ENCODE measurements at regions not wholly inside any gene's neighbourhood (a gene's known extent, or its start where the extent isn't known, plus 50 kb on each side); places are given as distances from the start of the nearest gene placed in this dataset.

DNA sequence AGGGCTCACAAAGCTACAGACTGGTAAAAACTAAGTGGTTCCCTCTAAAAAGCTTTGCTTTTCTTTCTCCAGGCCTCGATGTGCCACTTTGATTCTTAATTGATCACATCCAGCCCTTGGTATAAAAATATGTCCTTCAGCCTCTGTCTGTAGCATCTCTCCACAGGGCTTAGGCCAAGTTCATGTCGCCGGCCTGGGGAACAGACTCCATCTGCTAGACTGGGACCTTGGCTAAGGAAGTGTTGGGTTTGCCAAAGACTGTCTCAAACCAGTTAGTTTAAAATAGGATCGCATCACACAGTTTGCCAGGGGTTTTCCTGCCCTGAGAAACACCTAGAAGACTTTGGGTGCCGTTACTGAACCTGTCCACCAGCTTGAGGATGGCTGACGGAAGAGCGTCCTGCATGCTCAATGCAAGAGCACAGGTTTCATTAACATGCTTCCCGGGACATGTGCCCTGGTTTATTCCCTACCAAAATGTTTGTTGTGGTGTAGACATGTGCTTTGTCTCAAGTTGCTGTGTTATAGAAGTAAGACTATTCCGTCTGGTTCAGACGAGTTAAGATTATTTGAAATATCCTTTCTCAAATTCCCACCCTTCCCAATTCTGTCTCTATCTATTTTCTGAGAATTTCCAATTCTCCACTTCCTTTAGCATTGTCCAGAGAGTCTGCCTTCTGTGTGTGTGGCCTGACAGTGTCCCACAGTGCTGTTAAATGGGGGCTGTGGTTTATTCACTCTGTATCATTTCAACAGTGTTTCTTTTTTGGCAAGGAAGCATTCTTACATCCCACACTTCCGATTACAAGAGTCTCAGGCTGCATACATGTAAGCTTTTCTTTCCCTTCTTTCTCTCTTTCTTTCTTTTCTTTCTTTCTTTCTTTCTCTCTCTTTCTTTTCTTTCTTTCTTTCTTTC, 334.7 kb downstream of the INHBA start:
- no peak for DNase-seq (ENCODE audit: low read depth in 2 of 2)

DNA sequence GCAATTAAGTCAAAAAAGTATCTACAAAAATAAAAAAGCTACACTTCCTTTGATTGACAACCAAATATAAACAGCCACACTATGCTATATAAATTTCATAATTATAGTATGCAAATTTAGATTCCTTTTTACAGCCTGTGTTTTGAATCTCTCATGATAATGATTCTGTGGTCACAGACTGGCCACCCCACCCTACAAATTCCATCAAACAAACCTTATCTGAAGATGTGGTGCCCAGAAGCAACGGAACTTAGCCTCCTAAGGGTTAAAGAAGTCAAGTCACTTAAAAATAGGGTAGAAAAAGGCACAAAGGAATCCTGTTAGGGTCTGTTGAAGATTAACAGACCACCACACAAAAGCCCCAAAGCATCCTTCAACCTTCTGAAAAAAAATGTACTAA, 351.8 kb downstream of the INHBA start:
- DNase-seq (ENCODE audit: low read depth in 2 of 2), result no peak

DNA sequence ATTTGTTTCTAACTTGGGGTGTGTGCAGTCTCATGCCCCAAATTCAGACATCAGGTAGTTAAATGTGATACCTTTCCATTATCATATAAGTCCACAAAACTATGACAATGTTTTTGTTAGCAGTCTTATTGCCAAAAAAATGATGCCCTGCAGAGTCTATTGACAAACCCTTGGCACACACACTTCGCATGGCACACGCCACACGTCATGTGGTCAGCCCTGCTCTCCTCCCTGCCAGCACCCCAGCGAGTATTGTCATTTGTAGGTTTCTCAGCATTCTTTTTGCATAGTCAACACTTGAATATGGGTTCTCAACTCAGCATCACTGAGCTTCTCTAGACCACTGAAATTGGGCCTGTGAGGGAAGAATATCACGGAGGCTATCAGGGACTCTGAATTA, 356.0 kb downstream of the INHBA start:
- DNase-seq (ENCODE audit: low read depth in 2 of 2), result no peak

DNA sequence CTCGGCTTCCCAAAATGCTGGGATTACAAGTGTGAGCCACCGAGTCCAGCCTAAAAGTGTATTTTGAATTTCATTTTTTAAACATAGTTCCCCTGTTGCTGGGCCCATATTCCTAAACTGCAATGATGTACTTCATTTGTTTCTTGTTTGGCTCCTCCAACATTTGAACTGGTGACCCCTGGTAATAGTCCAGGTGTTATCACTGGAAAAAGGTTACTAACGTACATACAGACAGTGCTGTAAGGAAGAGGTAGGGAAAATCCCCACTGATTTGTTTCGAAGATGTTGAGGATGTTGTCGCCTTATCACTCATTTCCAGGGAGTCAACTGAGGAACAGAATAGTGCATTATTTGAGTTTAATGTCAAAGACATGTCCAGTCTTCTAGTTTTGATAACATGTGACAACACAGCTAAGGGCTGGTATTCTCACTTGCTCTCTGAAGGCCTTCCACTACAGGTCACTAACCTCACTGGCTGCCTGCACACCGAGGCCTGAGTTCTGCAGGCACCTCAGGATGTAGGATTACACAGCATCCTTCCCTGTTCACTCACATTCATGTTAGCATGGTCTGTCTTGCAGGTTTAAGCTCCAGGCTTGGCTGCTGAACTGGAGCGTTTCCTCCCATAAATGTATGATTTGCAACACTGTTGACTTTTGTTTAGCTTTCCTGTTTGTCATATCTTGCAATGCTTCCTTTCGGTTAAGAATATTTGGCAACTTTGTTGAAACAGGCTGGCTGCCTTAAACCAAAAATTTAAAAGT, 362.8 kb downstream of the INHBA start:
- no peak for DNase-seq (ENCODE audit: low read depth in 2 of 2)

DNA sequence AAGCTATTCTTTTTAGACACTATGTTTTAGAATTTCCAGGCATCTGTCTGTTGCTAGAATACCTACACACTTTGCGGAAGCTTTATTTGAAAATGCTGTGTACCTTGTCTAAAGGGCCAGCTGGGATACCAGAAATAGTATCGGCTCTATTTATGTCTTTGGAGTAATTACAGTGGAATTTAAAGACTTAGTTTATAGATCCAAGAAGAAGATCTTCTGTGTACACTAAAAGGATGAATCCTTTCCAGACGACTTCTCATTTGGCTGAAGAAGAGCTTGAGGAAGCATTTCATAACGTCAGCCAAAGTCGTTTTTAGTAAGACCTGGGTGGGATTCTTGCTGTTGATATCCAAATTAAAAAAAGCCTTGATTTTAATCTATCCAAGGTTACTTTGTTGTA, 365.9 kb downstream of the INHBA start:
- peak in 1 of 2 experiments; percentile 24 for DNase-seq (ENCODE audit: low read depth in 2 of 2)

DNA sequence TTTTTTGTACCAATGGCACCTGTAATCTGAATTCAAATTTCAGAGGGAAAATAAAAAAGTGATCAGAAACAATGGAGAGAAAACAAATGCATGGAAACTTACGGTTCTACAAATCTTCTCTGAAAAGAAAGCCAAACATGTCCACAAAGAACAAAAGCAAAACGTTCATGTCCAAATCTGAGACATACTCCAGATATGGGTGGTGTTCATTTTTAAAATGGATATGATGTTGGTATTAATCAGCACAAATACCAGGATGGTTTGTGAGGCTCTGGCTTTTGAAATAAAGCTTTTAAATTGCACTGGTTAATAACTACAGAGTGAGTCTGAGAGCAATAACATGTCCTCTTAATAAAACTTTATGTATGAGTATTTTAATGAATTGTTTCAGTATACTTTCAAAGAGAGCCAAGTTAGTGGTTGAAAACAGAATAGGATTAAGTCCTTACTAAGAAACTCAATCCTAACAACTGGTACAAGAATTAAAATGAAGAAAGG, 366.4 kb downstream of the INHBA start:
- no peak for DNase-seq (ENCODE audit: low read depth in 2 of 2)

DNA sequence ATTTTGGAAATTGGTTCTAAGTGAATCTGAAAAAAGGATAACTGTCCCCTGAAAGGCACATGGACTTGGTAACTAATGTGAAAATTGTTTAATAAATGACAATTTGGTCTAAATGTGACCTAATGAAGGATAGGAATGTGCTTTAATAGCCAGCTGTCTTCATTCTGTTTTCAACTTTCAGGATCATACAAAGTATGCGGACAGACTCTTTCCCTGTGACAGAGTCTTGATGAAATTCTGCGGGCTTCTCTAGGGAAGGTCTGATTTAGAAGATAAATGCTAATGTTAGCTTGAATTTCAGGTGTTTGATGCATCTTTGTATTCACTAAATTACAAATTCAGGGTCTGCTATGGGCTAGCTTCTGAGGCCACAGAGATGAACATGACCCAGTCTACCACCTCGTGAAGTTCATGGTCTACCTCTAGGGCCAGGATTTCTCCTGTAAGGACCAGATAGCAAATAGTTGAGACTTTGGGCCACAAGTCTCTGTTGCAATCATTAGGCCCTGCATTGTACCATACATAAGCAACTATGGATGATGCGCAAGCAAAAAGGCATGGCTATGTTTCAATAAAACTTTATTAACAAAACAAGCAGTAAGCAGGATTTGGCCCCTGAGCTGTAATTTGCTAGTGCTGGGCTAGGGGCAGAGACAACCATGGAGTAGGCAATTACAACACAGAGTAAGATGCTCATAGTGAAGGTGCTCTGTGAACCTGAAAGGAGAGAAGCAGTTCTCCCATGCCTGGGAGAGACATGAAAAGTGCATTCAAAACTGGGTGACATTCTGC, 368.6 kb downstream of the INHBA start:
- DNase-seq (ENCODE audit: low read depth in 2 of 2), result no peak

DNA sequence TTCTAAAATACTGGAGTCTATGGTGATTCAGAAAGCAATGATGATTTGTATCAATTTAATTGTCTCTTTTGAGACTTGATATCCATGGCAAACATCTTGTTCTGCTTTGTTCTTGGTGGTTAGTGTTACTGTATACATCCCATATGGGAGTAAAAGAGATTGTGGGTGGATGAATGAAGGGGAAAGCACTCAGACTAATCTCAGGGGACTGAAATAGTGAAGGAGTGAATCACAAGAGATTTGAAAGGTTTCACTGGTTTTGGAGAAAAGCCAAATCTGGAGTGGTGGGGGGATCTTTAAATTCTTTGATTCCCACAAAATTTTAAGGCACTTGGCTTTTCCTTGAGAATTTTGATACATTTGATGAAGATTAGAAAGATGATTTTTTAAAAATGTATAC, 369.4 kb downstream of the INHBA start:
- DNase-seq (ENCODE audit: low read depth in 2 of 2), result peak; percentile 97

DNA sequence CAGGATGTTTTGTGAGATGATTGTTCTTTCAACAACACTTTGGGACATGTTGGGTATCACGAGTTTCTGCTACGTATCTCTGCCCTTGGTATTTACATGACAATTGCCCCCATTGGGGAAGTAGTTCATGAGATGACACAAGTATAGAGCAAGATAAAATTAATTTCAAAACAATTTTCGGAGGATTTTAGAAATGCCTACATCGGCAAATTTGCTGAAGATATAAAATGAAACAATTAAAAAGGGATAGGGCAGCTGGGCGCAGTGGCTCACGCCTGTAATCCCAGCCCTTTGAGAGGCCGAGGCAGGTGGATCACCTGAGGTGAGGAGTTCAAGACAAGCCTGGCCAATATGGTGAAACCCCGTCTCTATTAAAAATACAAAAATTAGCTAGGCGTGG, 371.7 kb downstream of the INHBA start:
- DNase-seq (ENCODE audit: low read depth in 2 of 2), result no peak

DNA sequence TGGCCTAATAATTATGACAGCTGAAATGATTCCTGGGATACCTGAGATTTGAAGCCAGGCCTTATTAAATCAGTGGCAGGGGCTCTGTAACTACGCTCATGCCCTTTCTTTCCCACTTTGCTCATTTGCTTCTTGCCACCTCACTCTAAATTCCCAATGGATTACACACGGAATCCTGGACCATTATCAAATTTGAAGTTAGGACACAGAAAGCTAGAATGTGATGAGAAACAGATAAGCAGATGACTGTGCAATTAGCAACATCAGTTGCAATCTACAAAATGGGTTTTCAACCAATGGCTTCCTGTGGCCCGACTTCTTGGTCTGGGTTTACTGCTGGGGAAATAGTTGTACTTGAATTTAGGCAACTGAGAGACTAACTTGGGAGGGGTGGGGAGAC, 374.3 kb downstream of the INHBA start:
- DNase-seq (ENCODE audit: low read depth in 2 of 2), result peak in 1 of 2 experiments; percentile 16

DNA sequence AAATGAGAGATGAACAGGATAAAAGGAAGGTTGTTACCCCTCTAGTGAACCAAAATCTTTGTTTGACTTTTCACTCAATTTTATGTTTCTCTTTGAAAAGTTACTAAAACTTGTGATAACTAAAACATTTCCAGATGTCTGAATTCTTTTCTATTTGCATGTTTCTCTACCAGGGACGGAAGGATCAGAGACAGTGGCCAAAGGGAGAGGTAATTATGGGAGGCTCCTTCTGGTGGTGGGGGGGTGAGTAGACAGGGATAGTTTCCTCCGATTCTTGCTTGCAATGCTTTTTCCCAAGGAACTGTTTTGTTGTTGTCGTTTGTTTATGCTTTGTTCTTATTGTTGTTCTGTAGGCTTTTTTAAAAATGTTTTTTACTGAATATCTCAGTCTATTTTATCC, 374.8 kb downstream of the INHBA start:
- peak in 1 of 2 experiments; percentile 6 for DNase-seq (ENCODE audit: low read depth in 2 of 2)

DNA sequence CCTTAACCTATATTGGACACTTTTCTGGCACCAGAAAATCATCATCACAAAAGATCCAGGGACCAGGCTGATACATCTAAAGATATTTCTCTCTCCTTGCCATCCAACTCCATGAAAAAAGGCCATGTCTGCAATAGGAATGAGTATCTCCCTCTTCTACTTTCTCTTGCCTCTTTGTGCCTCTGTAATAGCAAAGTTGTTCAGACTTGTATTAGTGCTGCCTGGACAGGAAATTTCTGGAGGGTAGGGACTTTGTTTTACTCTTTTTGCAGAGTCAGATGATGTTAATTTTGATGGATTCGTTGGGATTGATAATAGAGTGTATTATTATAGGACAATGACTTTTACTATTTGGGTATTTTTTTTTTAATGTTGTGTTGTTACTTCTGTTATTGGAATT, 376.3 kb downstream of the INHBA start:
- no peak for DNase-seq (ENCODE audit: low read depth in 2 of 2)

DNA sequence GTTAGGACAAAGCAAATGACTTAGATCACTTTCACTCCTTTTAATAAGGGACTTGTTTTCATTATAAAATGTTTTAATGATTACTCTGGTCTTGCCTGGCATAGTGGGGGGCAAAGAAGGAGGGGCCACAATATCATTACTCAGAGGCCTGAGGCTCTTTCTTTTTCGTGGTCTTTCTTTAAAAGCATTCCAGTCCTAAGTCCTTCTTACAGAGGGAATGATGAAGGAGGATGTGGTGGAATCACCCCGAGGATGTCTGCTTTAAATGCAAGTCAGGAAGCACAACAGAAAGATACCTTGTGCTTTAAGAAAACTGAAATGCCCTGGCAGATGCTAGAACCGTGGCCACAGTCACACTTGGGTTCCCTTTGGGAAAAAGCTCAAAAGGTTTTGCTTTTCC, 379.1 kb downstream of the INHBA start:
- DNase-seq (ENCODE audit: low read depth in 2 of 2), result no peak

DNA sequence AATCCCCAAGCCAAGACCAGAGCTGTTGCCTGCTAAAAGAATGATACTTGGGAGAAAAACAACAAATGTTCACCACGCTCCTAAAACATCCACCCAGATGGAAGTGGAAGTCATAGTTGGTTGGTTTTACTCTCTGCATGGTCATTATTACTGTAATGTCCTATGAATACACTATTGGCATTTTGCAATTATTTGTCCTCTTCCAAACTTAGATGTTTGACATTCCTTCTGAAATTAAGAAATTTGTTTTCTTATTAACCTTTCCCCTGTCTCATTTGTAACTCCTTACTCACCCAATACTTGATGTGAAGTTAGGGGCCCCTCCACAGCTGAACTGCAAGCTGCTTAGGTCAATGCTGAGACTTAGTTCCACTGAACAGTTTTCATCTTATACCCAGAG, 383.3 kb downstream of the INHBA start:
- no peak for DNase-seq (ENCODE audit: low read depth in 2 of 2)

DNA sequence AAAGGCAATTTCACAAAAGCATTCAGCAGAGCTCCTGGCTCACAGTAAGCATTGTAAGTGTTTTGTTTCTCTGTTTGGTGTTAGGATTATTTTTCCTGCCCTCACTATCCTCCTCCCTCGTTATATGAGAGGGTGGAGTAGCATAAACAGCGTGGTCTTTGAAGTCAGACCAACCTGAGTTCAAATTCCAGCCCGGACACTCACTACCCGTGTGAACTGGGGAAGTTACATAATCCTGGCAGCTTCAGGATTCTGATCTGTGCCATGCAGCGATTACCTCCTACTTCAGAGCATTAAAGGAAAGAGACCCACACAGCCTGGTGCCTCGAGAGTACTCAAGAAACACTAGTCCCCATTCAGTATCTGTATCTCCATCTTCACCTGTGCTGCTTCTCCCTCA, 386.5 kb downstream of the INHBA start:
- DNase-seq (ENCODE audit: low read depth in 2 of 2), result no peak

DNA sequence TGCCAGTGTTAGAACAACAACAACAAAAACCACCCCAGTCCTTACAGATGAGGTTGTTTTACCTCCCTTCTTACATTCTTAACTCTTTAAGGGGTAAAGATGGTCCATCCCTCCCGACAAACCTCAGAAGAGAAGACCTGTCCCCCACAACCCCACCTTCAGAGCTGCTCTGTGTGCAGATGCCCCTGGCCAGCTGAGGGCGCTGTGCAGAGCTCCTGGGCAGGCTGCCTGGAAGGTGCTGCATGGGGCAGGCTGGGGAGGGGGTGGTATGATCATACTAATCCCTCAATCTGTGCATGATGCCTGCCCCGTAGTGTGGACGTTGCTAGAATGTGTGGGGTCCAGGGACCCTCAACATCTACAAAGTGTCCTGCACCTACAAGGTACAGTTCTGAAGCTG, 387.1 kb downstream of the INHBA start:
- DNase-seq (ENCODE audit: low read depth in 2 of 2), result no peak

DNA sequence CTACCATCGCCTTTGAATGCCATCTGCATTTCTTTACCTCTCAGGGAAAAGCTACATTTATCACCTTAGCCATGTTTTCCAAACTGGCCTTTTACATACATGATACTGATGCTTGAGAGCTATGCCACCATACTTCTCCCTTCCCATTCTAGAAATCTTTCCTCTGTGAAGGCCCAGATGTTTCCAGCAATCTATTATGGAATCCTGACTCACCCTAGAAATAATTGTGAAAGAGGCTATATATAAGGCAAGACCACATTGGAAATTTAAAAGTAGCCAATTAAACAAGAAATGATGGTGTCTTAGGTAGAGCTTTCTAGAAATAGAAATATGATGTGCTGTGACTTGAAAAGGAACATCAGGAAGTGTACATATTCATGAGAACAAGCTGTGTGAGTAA, 389.7 kb downstream of the INHBA start:
- no peak for DNase-seq (ENCODE audit: low read depth in 2 of 2)

DNA sequence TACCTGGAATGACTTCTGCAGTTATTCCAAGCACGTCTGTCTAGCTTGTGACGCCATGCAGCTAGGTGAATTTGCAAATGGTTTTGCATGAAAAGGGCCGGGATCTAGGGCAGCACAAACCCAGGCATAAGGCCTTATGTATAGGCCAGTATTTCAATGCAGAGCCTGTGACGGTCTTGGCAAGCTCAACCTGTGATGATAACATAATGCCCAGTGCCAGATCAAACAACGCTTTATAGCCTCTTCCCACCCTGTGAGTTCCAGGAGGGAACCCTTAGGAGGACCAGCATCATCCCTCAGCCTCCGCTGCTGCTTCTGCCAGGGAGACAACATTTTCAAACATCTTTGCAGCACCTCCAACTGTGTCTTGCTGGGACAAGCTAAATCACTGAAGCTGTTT, 390.7 kb downstream of the INHBA start:
- no peak for DNase-seq (ENCODE audit: low read depth in 2 of 2)

DNA sequence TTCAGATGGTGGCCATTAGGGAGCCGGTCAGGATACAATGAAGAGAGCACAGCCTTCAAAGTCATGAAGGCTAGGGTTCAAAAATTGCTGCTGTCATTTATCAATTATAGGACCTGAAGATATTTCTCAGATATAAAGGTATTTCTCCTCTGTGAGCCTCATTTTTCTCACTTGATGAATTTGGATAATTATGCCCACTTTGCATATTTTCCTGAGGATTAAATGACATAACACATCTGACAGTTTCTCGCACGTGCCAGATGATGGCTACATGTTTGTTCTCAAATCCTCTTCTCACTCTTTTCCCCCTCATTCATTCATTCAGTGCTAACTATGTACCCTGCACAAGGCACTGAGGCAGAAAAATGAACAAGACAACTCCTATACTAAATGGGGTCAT, 391.6 kb downstream of the INHBA start:
- no peak for DNase-seq (ENCODE audit: low read depth in 2 of 2)

DNA sequence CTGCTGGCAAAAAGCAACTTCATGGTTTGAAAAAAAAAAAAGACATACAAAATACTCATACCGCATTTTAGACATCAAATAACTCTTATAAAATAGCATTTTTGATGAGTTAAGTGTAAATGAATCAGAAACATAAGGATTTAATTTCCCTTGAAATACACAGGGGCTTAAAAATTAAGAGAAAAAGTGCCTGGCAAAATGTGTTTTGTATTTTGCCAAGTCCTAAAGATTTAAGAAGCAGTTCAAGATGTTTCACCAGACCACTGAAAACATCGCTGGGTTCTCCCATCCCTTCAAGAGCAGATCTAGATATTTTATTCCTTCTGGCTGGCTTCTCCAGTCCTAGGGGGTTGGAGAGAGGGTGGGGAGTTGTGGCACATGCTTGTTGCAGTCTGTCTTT, 396.4 kb downstream of the INHBA start:
- peak; percentile 36 to 44 for DNase-seq (ENCODE audit: low read depth in 2 of 2)

DNA sequence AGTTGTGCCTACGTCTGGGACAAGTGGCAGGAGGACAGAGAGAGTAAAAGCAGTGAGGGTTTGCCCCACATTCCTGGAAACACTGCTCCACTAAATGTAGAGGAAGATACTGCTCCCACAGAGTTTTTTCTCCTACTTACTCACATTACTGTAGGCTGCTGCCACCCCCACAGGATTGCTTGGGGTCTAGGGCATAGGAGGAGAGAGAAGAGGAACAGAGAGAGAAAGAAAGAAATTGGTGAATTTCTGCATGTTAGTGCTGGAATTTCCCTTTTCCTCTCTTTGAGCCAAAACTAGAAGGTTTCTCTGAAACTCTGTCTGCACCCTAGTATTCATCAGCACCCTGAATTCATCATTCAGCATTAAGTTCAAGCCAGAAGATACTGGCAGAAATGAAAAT, 397.9 kb downstream of the INHBA start:
- no peak for DNase-seq (ENCODE audit: low read depth in 2 of 2)

DNA sequence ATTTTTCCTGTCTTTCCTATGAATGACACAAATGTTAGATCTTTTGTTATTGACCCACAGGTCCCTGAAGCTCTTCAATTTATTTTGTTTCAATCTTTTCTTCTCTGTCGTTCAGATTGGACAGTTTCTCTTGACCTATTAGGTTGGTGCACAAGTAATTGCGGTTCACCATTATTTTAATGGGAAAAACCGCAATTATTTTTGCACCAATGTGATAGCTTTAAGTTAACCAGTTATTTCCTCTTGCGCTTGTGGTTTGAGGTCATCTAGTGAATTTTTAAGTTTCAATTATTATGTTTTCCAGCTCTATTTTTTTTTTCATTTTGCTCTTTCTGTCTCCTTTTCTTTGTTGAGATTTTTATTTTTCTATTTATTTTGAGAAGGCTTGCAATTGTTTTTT, 399.2 kb downstream of the INHBA start:
- no peak for DNase-seq (ENCODE audit: low read depth in 2 of 2)

Measured in fibroblast of skin of left quadriceps (primary cell).